HG03432 (cell line): ENCODE measurements at regions not wholly inside any gene's neighbourhood (a gene's known extent, or its start where the extent isn't known, plus 50 kb on each side); places are given as distances from the start of the nearest gene placed in this dataset.
"Not testable (repeated sequence)": the region's sequence is repeated elsewhere in the genome, so short reads cannot be mapped to it uniquely, and the experiment has no call there.

Experiments
- ATAC-seq: cut with Tn5 transposase; IDR thresholded peaks from one replicate; pipeline ENCODE4 v1.9.1; 2021; ENCODE audit warnings: mild to moderate bottlenecking, moderate library complexity; ENCODE audit not compliant: unreplicated experiment

- ATAC-seq = no peak
These were observed 235.6 kb upstream of the ZNF521 start for GRCh38 chr18:25587545-25587944.

GRCh38 chr18:25568986-25569385, 217.0 kb upstream of the ZNF521 start:
- no peak for ATAC-seq

GRCh38 chr18:25563816-25564683, 212.1 kb upstream of the ZNF521 start:
- ATAC-seq = no peak

GRCh38 chr18:25563346-25563745, 211.4 kb upstream of the ZNF521 start:
- no peak for ATAC-seq

GRCh38 chr18:25561918-25562317, 210.0 kb upstream of the ZNF521 start:
- no peak for ATAC-seq

GRCh38 chr18:25560369-25560768, 208.4 kb upstream of the ZNF521 start:
- ATAC-seq = no peak

- ATAC-seq = no peak
These were observed 205.0 kb upstream of the ZNF521 start for GRCh38 chr18:25557011-25557410.

- no peak for ATAC-seq
These were observed 201.8 kb upstream of the ZNF521 start for GRCh38 chr18:25553631-25554263.

GRCh38 chr18:25544546-25545287, 192.8 kb upstream of the ZNF521 start:
- no peak for ATAC-seq

- ATAC-seq = no peak
These were observed 186.4 kb upstream of the ZNF521 start for GRCh38 chr18:25538175-25538922.

GRCh38 chr18:25535495-25535894, 183.5 kb upstream of the ZNF521 start:
- no peak for ATAC-seq

- ATAC-seq = no peak
These were observed 182.4 kb upstream of the ZNF521 start for GRCh38 chr18:25534401-25534800.

GRCh38 chr18:25533218-25533617, 181.3 kb upstream of the ZNF521 start:
- no peak for ATAC-seq

- no peak for ATAC-seq
These were observed 179.2 kb upstream of the ZNF521 start for GRCh38 chr18:25531207-25531606.

GRCh38 chr18:25525789-25526188, 173.8 kb upstream of the ZNF521 start:
- ATAC-seq = not testable (repeated sequence)

- ATAC-seq = peak; percentile 98
These were observed 166.7 kb upstream of the ZNF521 start for GRCh38 chr18:25518716-25519053.

GRCh38 chr18:25517881-25518715, 166.1 kb upstream of the ZNF521 start:
- ATAC-seq = peak; percentile 36

- no peak for ATAC-seq
These were observed 165.0 kb upstream of the ZNF521 start for GRCh38 chr18:25516747-25517498.

GRCh38 chr18:25516121-25516520, 164.2 kb upstream of the ZNF521 start:
- ATAC-seq = no peak
